Anterior cingulate cortex (tissue), 58 donors: ENCODE measurements at regions not wholly inside any gene's neighbourhood (a gene's known extent, or its start where the extent isn't known, plus 50 kb on each side); places are given as distances from the start of the nearest gene placed in this dataset.
"Not testable (repeated sequence)": the region's sequence is repeated elsewhere in the genome, so short reads cannot be mapped to it uniquely, and the experiment has no call there.

Source experiments
- DNase-seq, 58 donors: peaks; one replicate each; lab custom pipeline; 2025; lab: John Stamatoyannopoulos, UW

DNA sequence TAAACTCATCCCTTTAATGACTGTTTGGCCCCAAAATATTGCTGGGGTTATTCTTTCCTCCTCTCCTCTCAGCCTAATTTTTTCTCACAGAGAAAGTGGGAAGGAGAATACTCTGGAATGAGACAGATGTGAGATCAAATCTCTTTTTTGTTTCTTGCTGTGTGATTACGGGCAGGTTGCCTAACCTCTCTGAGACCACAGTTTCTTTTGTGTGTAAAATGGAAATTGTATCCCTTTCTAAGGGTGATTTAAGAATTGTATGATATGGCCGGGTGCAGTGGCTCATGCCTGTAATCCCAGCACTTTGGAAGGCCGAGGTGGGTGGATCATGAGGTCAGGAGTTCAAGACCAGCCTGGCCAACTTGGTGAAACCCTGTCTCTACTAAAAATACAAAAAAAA is 111.5 kb upstream of the MRPS22 start:
- DNase-seq = not testable (repeated sequence)

DNA sequence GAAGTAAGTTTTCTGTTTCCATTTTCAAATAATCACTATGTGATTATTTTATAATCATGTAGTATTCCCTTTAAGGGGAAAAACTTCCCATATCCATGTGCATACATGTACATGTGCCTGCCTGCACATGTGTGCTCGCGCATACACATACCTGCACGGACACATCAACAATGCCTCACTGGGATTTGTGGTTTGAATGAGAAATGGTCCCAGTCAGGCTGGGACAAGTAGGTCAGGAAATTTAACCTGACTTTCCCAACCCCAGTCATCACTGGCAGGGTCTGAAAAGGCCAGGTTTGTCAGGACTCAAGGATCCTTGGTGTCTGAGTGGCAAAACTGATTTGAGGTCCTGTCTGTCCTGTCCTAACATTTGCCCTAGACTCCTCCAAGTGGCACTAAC is 109.3 kb upstream of the MRPS22 start:
- DNase-seq = no peak

DNA sequence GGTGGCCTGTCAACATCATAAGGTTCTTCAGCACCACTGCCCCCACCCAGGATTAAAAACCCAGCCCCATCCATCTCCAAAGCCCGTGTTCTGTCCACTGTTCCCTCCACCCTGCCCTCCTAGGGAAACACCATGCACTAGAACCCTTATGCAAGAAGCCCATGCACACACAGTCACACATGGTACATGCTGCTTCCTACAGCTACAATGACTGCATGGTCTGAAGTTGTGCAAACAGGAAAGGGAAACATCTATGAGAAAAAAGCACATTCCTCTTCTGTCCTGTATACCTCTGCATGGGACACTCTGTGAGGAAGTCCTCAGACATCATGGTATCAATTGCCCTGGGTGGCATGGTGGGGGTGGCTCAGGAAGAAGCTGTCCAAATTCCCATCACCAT is 108.6 kb upstream of the MRPS22 start:
- DNase-seq = no peak

DNA sequence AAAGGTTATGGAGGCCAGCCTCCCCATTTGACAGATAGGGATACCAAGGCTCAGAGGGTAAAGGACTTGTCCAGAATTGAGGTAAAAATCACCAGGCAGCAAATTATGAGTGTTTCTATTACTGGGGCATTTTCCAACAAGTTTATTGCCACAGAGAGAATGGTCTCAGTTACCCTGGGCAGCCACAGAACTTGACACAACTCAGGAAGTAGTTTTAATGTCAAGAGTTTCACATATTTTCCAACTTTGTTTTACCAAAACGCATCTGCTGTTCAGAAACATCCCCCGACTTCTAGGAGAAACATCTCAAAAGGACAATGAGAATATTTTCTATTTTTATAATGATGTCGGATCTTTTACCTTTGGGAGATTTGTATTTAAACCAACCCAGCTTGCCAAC is 107.5 kb upstream of the MRPS22 start:
- no peak for DNase-seq

DNA sequence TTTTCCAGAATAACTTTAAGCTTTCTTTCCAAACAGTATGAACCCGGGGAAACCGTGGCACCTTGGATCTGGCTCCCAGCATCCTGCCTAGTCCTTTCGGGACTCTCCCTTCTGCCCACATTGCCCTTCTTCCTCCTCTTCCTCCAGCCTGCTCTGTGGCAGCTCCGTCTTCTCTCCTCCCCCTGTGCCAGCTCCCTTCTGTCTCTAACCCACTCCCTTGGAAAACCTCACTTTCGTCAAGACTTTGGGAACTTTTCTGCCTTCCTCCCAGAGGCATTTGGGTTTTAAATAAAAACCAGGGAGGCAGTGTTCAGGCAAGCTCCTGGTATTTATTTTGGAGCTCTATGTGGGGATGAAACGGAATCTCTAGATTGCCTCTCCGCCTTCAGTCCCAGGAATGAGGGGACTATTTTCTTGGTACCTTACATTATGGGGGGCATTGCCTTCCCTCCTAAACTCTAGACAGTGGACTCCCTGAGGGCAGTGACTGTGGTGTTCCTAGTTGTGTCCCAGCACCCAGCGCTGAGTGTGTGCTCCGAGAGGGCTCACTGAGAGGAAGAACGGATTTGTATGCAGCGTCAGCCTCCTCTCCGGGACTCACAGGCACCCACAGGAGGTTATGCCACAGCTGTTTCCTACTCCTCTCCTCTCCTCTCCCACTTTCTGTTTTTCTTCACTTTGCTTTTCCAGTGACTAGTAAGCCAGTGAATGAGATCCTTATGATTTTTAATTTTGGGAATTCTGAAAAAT is 105.4 kb upstream of the MRPS22 start:
- no peak for DNase-seq

DNA sequence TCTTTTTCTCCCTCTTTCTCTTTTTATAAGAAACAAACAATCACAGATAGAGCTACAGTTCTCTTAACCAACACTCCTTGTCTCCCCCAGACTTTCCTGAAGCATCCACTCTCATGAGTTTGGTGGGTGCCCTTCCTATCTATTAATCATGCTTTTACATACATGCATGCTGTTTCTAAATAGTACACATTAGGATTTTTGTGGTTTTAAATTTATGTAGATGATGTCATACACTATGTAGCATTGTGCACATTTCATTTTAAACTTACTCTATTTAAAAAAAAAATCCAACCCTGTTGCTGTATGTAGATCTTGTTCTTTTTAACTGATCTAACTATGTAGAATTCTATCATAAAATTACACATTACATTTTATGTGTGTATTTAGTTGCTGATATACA is 104.3 kb upstream of the MRPS22 start:
- DNase-seq = no peak

DNA sequence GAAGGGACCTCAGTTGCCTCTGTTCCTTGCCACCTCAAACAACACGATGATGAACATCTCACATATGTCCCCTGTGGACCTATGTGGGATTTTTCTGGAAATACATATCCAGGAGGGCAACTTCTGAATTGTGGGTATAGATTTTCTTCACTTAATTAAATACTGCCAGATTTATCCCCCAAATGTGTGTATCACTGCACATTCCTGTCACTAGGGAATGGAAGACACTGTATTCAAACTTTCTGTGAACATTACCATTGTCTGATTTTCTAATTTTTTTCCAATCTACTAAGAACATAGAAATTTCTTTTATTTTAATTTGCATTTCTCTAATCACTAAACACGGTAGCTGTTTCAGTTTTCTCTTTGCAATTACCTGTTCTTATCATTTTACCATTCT is 102.0 kb upstream of the MRPS22 start:
- DNase-seq = no peak

DNA sequence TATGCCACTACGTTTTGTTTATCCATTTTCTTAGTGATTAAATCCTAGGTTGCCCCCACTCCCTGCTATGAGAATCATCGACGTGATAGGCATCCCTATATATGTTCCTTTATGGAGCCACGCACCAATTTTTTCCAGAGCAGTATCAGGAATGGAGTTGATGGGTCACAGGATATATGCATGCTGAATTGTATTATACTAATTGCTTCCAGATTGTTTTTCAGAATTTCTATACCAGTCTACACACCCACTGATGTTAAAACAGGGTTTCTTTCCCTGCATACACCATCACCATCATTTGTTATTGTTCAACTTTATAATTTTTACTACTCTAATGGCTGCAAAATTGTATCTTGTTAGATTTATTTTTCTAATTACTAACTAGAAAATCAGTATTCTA is 100.1 kb upstream of the MRPS22 start:
- DNase-seq = no peak

DNA sequence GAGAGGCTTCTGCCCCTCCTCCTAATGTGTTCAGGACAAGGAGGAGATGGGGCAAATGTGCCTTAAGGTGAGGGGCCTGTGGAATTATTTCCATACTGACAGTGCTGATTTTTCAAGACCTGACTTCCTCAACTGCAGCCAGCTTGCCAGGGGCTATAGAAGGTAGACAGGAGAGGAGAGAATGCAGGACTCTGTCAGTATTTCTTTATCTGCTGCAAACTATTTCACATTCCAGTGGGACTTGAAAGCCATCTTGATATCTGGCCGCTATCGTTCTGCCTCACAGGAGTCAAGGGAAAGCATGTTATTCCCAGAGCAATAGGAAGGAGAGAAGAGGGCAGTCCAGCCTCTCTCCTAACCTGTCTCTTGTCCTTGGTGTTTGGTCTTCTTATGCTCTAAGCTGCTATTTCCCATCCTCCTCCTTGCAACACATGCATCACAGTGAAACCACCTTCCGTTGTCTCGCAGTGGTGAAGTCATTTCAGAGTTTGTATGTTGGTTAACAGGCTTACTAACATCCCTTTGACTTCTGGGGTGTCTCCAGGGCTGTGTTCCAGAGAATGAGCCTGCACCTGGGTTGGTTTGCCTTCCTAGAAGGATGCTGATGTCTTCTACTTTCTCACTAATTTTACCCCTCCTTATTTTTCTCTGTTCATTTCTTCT is 95.1 kb upstream of the MRPS22 start:
- DNase-seq = no peak

DNA sequence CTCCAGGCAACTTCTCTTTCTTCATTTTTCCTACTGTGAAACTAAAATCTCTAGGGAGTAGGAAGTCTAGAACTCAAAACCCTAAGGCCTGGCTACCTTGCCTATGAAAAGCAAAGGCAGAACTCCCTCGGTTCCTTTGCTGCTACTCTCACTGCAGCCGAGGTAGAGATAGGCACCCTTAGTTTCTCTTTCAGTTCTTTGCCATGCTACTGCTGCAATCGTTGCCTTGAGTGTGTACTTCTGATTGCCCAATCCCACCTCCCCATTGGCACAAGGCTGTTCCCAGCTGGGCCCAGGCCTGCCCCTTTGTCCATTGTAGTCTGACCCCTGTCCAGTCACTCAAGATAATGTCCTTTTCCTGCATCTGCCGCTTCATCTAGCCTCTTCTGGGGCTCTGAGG is 92.3 kb upstream of the MRPS22 start:
- no peak for DNase-seq

DNA sequence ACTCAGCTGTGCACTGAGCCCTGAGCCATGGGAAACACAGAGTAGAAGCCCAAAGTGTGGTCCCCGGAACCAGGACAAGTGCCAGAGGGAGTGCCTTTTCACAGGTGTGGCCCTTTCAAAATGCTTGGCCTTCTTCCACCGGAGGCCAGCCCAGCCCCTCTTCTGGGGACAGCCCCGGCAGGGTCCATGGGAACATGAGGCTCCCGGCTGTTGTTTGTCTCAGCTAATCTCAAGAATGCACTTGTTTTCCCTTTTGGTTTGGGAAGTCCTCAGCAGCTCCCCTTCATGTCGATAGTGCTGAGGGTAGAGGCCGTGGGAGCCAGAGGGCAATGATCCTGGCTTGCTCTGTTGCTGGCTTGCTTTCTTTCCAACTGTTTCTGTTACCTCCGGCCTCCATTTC is 91.1 kb upstream of the MRPS22 start:
- no peak for DNase-seq

DNA sequence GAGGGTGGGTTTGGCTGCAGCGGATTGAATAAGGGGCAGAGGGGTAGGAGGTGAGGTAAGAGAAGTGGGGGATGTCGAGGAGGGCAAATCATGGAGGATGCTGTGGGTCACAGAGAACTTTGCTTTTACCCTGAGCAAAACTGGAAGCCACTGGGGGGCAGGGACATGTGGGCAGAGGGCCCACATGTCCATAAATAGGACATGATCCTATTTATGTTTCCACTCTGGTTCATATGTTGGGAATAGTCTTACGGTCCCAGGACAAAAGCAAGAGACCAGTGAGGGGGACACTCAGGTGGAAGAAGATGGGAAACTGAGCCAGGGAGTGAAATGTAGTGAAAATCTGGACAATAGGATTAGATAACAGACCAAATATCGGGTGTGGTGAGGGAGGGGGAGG is 85.5 kb upstream of the MRPS22 start:
- DNase-seq = no peak

DNA sequence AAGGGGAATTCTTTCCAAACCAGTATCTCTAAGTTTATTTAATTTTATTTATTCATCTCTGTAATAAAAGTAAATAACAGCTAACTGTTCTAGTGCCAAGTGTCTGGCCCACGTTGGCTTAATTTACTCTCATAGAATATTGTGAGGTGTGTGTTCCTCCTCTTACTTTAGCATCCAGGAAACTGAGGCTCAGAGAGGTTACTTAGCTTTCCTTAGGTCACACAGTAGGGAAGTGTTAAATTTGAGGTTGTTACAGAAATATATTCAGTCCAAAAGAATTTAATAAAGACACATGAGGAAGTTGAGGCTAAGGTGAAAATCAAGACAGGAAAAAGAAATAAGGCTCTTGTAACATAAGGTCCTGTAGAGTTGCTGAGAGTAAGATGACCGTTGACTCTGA is 84.4 kb upstream of the MRPS22 start:
- no peak for DNase-seq

DNA sequence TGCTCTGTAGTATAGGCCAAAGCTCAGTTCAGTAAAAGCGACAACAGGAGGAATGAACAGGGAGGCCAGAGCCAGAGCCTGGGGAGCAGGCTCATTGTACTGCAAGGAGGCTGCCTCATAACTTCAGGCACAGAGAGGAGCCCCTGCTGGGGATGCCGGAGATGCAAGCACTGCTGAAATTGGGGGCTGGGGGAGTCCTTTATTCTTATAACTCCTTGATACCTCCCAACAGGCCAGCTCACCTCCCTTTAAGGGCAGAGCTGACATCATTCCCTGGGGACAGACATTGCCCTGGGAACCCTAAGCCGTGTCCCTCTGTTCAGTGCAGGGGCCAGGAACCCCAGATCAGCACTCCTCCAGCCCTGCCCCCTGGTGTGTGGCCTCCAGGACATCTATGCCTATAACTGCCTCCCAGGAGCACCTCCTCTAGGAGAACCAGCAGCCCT is 83.8 kb upstream of the MRPS22 start:
- DNase-seq = no peak

DNA sequence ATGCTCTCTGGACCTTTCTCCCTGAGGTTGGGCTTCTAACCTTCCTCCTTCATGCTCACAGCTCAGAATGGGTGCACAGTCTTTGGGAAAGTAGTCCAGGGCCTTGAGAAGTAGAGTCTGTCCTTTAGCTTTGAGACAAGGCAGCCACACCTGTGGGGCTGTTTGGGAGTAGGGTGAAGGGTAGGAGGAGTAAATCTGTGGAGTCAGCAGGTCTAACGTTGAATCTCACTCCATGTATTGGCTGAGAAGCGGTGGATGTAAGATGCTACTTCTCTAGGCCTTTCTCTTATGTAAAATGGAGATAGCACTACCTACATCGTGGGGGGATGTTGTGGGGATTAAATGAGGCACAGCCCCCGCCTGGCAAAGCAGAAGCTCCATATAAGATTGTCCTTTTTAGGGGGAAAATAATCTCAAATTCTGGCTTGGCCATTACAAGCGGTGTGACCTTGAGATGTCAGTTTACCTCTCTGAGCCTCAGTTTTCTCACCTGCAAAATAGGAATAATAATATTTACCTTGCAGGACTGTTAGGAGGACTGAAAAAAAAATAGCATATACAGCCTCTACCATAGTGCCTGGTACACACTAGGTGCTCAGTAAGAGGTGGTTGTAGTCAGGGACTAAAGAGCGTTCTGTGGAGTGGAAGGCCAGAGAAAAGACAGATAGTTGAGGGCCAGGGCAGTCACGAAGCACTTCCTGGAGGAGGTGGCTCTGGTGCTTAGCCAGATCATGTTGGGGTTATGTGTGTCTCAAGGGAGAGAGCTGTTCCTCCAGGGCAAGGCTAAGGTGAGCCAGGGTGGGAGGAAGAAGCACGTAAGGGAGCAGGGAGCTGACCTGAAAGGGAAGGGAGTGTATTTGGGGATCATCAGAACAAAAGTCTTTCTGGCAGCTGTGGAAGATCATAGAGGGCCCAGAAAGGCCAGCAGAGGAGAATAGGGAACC is 82.8 kb upstream of the MRPS22 start:
- no peak for DNase-seq

DNA sequence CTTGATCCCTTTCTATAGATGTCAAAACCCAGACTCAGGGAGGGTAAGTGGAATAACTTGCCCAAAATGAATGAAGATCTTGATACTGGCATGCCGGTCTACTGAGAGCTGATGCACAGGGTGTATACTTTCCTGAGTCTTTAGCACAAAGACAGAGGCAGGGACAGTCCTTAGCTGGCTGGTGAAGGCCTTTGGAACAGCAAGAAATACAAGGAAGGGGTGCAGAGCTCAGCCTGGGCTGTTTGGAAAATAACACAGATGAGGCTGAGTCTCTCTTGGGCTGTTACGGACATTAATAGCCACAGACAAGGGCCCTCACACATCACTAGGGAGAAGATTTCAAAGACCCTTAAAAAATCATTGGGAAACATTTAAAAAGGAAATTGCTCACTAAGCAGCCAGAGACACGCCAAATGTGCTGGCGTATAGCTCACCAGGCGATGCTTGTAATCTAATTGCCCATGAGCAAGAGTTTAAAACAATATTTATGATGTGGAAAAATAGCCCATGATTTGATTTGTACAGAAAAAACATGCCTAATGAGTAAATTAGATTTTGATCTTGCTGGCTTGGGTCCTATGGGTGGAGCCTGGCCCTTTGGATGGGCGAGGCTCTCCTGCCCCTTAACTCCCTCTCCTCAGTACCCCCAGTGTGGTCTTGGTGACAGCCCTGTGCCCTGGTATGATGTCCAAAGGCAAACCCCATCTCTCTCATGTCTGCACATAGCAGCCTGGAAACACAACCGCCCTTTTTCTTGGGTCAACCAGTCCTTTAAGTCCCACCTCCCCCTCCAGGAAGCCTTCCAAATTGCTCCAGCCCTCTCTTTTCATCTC is 81.8 kb upstream of the MRPS22 start:
- DNase-seq = no peak

DNA sequence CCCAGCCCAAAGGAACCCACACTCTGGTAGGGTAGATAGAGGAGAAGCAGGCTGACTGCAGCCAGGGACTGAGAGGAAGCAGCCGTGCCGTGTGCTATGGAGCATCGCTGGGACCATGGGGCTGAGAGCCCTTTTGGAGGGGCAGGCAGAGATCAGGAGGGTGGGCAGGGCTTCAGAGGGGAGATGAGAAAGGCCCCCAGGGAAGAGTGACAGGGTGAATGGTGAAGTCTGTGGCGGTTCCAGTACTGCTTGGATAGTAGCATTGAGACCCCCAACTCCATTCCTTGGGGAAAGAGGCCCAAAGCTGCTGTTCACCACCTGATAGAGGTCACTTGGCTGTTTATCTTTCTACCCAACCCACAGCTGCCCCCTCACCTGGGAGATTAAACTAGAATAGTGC is 80.0 kb upstream of the MRPS22 start:
- no peak for DNase-seq

DNA sequence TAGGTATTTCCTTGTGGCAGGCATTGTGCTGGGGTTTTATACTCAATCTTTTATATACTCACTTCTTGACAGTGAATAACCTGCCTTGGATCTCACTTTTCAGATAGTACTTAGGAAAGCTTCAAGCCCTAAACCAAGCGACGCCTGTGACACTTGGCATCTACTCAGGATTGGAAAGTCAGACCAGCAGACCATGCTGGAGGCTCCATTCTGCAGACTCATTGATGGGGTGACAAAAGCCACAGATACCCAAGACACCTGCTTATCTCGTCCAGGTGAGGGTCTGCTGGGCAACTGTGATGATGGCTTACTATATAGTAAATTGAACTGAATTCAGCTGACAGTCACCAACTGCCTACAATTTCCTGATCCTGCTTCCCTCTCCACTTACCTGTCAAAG is 79.4 kb upstream of the MRPS22 start:
- DNase-seq = no peak

DNA sequence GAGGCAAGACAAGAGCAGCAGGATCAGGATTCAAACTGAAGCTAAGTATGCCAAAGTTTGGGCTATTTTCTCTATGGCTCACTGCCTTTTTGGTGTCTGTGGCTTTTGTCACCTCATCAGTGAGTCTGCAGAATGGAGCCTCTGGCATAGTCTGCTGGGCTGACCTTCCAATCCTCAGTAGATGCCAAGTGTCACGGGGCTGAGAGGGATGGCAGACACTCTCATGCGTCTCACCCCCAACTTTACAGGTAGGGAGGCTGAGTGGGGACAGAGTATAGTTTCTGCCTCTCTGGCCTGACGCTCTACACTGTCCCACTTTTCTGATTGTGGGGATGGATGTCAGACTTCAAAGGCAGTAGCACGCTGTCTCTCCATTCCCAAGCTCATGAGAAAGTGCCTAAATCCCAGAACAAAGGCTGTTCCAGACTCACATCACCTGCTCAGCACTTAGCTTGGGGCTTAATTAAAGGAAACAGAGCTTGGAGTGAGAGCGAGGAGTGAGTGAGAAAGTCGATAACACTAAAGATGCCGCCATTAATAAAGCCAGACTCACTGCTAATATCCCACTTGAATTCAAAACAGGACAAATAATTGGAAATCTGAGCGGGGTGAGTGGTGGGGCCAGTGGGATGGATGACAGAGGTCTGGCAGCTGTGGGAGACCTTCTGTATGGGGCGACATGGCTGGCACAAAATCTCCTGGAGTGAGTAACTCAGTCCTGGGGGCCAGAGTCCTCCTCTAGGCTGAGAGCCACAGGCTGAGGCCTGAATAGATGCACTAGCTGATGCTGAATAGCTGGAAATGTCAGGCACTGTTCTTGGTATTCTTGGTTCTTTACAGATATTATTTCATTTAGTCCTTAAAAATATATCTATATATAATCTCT is 78.4 kb upstream of the MRPS22 start:
- DNase-seq = no peak
